HepG2 (cell line): ENCODE measurements at regions not wholly inside any gene's neighbourhood (a gene's known extent, or its start where the extent isn't known, plus 50 kb on each side); places are given as distances from the start of the nearest gene placed in this dataset.

Experiments
- ATAC-seq: fragments of 200-7000 bp; cut with Tn5 transposase; 3 replicates; pipeline ENCODE4 v1.9.1; 2020; ENCODE audit warnings: mild to moderate bottlenecking, moderate library complexity
- BruUV-seq: library from RNA; stranded (reverse); fragments of 400-500 nt; replicated peaks from 2 replicates; lab custom pipeline; 2021; lab: Mats Ljungman, UMichigan
- CTCF ChIA-PET: fragments of 300-600 bp; formaldehyde crosslinking; extraction: SDS; loops from one replicate; lab custom pipeline; 2021; ENCODE audit warnings: low total read pairs, inconsistent platforms, low intra/inter-chr PET ratio; lab: Yijun Ruan, JAX
- POLR2A ChIA-PET: fragments of 350-600 bp; sonication (Branson Sonifier 250); formaldehyde crosslinking; loops from one replicate; lab custom pipeline; 2020; ENCODE audit warnings: antibody characterized with exemption, inconsistent platforms; lab: Yijun Ruan, JAX
- DNase-seq: peaks from one replicate; pipeline ENCODE4 v3.0.0-alpha.2; 2015; ENCODE audit warnings: low spot score
- FAIRE-seq: peaks from 3 replicates; lab custom pipeline; 2011; peaks lifted over from hg19 to GRCh38; lab: Jason Lieb, UNC
- H2AFZ ChIP-seq: one replicate; pipeline ENCODE4 v1.6.1; 2011; ENCODE audit warnings: low read length, inconsistent platforms
- H3K27ac ChIP-seq: fragments of 300-600 bp; 3 replicates; pipeline ENCODE4 v1.8.0; 2011; ENCODE audit warnings: mixed run types, mild to moderate bottlenecking, mixed read lengths, low read length, inconsistent platforms; ENCODE audit not compliant: insufficient read depth; ENCODE audit errors: extremely low read length
- H3K27me3 ChIP-seq, 2 experiments: fragments of 200-600 bp in 1 of 2; 2 replicates in 1 of 2; 3 replicates in 1 of 2; pipeline versions ENCODE4 v1.6.0 to v1.8.0; 2011; ENCODE audit warnings: low read length in 2 of 2, mild to moderate bottlenecking in 2 of 2, moderate library complexity in 2 of 2, inconsistent platforms in 1 of 2; ENCODE audit not compliant: insufficient read depth in 2 of 2, control insufficient read depth in 1 of 2
- H3K36me3 ChIP-seq, 2 experiments: fragments of 200-600 bp in 1 of 2; replicated peaks in 1 of 2; 2 replicates in 1 of 2; 3 replicates in 1 of 2; pipeline versions ENCODE4 v1.5.1 to v1.8.0; 2011; ENCODE audit warnings: low read length in 2 of 2, inconsistent platforms in 1 of 2; ENCODE audit not compliant: insufficient read depth in 2 of 2, control insufficient read depth in 1 of 2
- H3K4me1 ChIP-seq: 2 replicates; pipeline ENCODE4 v1.5.1; 2012; ENCODE audit warnings: low read length, inconsistent platforms; ENCODE audit not compliant: insufficient read depth
- H3K4me2 ChIP-seq: 2 replicates; pipeline ENCODE4 v1.6.0; 2011; ENCODE audit warnings: low read depth, low read length, inconsistent platforms
- H3K4me3 ChIP-seq, 3 experiments: fragments of 200-600 bp in 1 of 3; sonication (generic), shearing (Covaris generic) in 1 of 3; replicated peaks in 1 of 3; 2 replicates each; pipeline ENCODE4 v1.5.1; 2011 to 2016; ENCODE audit warnings: low read length in 3 of 3, inconsistent platforms in 2 of 3, low read depth in 2 of 3, mild to moderate bottlenecking in 2 of 3, control low read depth in 1 of 3, mixed read lengths in 1 of 3; ENCODE audit not compliant: insufficient read depth in 1 of 3
- H3K79me2 ChIP-seq: one replicate; pipeline ENCODE4 v1.6.1; 2011; ENCODE audit warnings: low read length, inconsistent platforms; ENCODE audit not compliant: insufficient read depth
- H3K9ac ChIP-seq: 2 replicates; pipeline ENCODE4 v1.6.0; 2011; ENCODE audit warnings: mild to moderate bottlenecking, low read depth, low read length, inconsistent platforms; ENCODE audit not compliant: insufficient read depth
- H3K9me3 ChIP-seq: 2 replicates; pipeline ENCODE4 v1.5.1; 2012; ENCODE audit warnings: mild to moderate bottlenecking, low read length
- H4K20me1 ChIP-seq: 2 replicates; pipeline ENCODE4 v1.6.0; 2011; ENCODE audit warnings: inconsistent platforms, mild to moderate bottlenecking, low read length, moderate library complexity; ENCODE audit not compliant: insufficient read depth
- SRSF1 ChIP-seq: fragments of 200-400 bp; formaldehyde crosslinking; optimal IDR thresholded peaks from 2 replicates; pipeline ENCODE3; 2017; ENCODE audit warnings: mild to moderate bottlenecking, low read depth, low read length, moderate library complexity
- ZKSCAN8 ChIP-seq: IDR thresholded peaks from 2 replicates; pipeline ENCODE4 v1.6.1; 2016; ENCODE audit warnings: borderline replicate concordance, missing genetic modification reagents, missing compliant biosample characterization
- ZNF256 ChIP-seq: sonication (generic); formaldehyde crosslinking; conservative IDR thresholded peaks from 2 replicates; pipeline ENCODE4 v1.4.0; 2020; ENCODE audit warnings: missing genetic modification reagents
- ZNF317 ChIP-seq: sonication (generic); formaldehyde crosslinking; IDR thresholded peaks from 2 replicates; pipeline ENCODE4 v1.5.0; 2020; ENCODE audit warnings: mild to moderate bottlenecking, missing genetic modification reagents
- WGBS: methylation state at CpG from one replicate; pipeline ENCODE4 v1.1.6; 2017; ENCODE audit warnings: low lambda C conversion rate; 5-methylcytosine and 5-hydroxymethylcytosine counted together
- in situ Hi-C: cut with HindIII; loops from 2 replicates; pipeline ENCODE4 v1.10.0; 2017; ENCODE audit warnings: low pct_unique_long_range_greater_than_20kb; ENCODE audit not compliant: extremely low pct_ligation_motif_present
- intact Hi-C: fragments of 100-400 bp; cut with micrococcal nuclease; formaldehyde crosslinking; loops from one replicate; pipeline ENCODE4 v1.10.0; 2022; ENCODE audit not compliant: unreplicated experiment
- TF ChIP-seq, protein P1 (sequence below): IDR thresholded peaks from 2 replicates; pipeline ENCODE4 v1.6.1; 2012; ENCODE audit warnings: low read length, improper control_type of control experiment
- TF ChIP-seq, protein P2 (sequence below): IDR thresholded peaks from 2 replicates; pipeline ENCODE4 v1.6.1; 2016; ENCODE audit warnings: missing compliant biosample characterization, missing genetic modification reagents, borderline replicate concordance
- TF ChIP-seq, protein P3 (sequence below): sonication (generic); formaldehyde crosslinking; IDR thresholded peaks from 2 replicates; pipeline ENCODE4 v1.8.1; 2023; ENCODE audit warnings: missing genetic modification reagents, inconsistent platforms, borderline replicate concordance
- TF ChIP-seq, protein P4 (sequence below): sonication (generic); formaldehyde crosslinking; IDR thresholded peaks from 2 replicates; pipeline ENCODE4 v1.8.1; 2023; ENCODE audit warnings: missing genetic modification reagents, mild to moderate bottlenecking, borderline replicate concordance
- TF ChIP-seq, protein P5 (sequence below): sonication (generic); formaldehyde crosslinking; IDR thresholded peaks from 2 replicates; pipeline ENCODE4 v1.4.0; 2020; ENCODE audit warnings: missing genetic modification reagents
- TF ChIP-seq, protein P6 (sequence below): IDR thresholded peaks from 2 replicates; pipeline ENCODE4 v1.6.1; 2016; ENCODE audit warnings: missing compliant biosample characterization, missing genetic modification reagents, borderline replicate concordance

DNA sequence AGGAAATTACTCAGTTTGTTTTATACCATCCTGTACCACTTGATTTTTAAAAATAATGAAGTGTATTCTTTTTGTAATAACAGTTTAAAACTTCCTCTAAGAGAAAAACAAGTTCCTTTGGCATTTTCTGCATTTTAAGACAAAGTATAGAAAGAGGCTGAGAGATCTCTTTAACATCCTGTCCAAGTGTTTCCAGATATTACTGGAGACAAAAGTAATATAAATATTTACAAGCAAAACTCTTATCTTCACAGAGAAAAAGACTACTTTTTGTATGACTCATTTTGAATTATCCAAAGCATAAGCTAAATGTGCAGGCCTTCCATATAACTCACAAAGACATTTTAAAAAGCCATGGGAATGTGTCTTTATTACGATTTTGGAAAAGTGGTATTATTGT is 221.1 kb downstream of the RDH14 start:
- Histone ChIP-seq H4K20me1 (no peaks in the 10 kb centered on the region), H3K9ac (no peak overlapping the region), H2AFZ (no peak overlapping the region), H3K27me3 (no peaks in the 10 kb centered on the region), H3K4me3 (no peak overlapping the region), H3K4me2 (no peak overlapping the region), H3K4me1 (no peaks in the 10 kb centered on the region), H3K79me2 (no peaks in the 10 kb centered on the region), H3K9me3 (no peaks in the 10 kb centered on the region), H3K36me3 (no peaks in the 10 kb centered on the region), H3K27ac (no peak overlapping the region)
- DNase-seq (no peak), FAIRE-seq (no peak), ATAC-seq (no peak)
- no TSS peak for BruUV-seq
- ChIA-PET POLR2A (no interaction called here), CTCF (no interaction called here)
- WGBS = 0% methylated on average over 1 of the region's 1 CpG
- intact Hi-C loops = no loop called here
- in situ Hi-C loops = no loop called here
- TF ChIP-seq, protein P1, sequence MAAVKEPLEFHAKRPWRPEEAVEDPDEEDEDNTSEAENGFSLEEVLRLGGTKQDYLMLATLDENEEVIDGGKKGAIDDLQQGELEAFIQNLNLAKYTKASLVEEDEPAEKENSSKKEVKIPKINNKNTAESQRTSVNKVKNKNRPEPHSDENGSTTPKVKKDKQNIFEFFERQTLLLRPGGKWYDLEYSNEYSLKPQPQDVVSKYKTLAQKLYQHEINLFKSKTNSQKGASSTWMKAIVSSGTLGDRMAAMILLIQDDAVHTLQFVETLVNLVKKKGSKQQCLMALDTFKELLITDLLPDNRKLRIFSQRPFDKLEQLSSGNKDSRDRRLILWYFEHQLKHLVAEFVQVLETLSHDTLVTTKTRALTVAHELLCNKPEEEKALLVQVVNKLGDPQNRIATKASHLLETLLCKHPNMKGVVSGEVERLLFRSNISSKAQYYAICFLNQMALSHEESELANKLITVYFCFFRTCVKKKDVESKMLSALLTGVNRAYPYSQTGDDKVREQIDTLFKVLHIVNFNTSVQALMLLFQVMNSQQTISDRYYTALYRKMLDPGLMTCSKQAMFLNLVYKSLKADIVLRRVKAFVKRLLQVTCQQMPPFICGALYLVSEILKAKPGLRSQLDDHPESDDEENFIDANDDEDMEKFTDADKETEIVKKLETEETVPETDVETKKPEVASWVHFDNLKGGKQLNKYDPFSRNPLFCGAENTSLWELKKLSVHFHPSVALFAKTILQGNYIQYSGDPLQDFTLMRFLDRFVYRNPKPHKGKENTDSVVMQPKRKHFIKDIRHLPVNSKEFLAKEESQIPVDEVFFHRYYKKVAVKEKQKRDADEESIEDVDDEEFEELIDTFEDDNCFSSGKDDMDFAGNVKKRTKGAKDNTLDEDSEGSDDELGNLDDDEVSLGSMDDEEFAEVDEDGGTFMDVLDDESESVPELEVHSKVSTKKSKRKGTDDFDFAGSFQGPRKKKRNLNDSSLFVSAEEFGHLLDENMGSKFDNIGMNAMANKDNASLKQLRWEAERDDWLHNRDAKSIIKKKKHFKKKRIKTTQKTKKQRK = no peak
- TF ChIP-seq, protein P2, sequence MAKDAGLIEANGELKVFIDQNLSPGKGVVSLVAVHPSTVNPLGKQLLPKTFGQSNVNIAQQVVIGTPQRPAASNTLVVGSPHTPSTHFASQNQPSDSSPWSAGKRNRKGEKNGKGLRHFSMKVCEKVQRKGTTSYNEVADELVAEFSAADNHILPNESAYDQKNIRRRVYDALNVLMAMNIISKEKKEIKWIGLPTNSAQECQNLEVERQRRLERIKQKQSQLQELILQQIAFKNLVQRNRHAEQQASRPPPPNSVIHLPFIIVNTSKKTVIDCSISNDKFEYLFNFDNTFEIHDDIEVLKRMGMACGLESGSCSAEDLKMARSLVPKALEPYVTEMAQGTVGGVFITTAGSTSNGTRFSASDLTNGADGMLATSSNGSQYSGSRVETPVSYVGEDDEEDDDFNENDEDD (CRISPR knock-in tag) = no peak
- TF ChIP-seq ZKSCAN8 (CRISPR knock-in tag) = no peak
- TF ChIP-seq, protein P3, sequence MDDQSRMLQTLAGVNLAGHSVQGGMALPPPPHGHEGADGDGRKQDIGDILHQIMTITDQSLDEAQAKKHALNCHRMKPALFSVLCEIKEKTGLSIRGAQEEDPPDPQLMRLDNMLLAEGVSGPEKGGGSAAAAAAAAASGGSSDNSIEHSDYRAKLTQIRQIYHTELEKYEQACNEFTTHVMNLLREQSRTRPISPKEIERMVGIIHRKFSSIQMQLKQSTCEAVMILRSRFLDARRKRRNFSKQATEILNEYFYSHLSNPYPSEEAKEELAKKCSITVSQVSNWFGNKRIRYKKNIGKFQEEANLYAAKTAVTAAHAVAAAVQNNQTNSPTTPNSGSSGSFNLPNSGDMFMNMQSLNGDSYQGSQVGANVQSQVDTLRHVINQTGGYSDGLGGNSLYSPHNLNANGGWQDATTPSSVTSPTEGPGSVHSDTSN (CRISPR knock-in tag) = no peak
- TF ChIP-seq SRSF1 = no peak
- no peak for TF ChIP-seq ZNF256 (CRISPR knock-in tag)
- TF ChIP-seq, protein P4, sequence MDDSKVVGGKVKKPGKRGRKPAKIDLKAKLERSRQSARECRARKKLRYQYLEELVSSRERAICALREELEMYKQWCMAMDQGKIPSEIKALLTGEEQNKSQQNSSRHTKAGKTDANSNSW = no peak
- TF ChIP-seq, protein P5, sequence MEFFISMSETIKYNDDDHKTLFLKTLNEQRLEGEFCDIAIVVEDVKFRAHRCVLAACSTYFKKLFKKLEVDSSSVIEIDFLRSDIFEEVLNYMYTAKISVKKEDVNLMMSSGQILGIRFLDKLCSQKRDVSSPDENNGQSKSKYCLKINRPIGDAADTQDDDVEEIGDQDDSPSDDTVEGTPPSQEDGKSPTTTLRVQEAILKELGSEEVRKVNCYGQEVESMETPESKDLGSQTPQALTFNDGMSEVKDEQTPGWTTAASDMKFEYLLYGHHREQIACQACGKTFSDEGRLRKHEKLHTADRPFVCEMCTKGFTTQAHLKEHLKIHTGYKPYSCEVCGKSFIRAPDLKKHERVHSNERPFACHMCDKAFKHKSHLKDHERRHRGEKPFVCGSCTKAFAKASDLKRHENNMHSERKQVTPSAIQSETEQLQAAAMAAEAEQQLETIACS (CRISPR knock-in tag) = no peak
- TF ChIP-seq, protein P6, sequence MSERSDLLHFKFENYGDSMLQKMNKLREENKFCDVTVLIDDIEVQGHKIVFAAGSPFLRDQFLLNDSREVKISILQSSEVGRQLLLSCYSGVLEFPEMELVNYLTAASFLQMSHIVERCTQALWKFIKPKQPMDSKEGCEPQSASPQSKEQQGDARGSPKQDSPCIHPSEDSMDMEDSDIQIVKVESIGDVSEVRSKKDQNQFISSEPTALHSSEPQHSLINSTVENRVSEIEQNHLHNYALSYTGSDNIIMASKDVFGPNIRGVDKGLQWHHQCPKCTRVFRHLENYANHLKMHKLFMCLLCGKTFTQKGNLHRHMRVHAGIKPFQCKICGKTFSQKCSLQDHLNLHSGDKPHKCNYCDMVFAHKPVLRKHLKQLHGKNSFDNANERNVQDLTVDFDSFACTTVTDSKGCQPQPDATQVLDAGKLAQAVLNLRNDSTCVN (CRISPR knock-in tag) = no peak
- no peak for TF ChIP-seq ZNF317
